Smooth muscle cell (in vitro differentiated cells): ENCODE measurements at regions not wholly inside any gene's neighbourhood (a gene's known extent, or its start where the extent isn't known, plus 50 kb on each side); places are given as distances from the start of the nearest gene placed in this dataset.

Experiments
- DNase-seq: peaks from one replicate; lab custom pipeline; 2025; ENCODE audit not compliant: unreplicated experiment; lab: John Stamatoyannopoulos, UW
- H2AFZ ChIP-seq: fragments of 200-600 bp; sonication (generic); 2 replicates; pipeline ENCODE4 v1.6.0; 2016; ENCODE audit warnings: antibody characterized with exemption, low read depth, mild to moderate bottlenecking
- H3F3A ChIP-seq: fragments of 200-600 bp; sonication (generic); 2 replicates; pipeline ENCODE4 v1.6.0; 2017; ENCODE audit warnings: antibody characterized with exemption, low read depth
- H3K27ac ChIP-seq: fragments of 200-600 bp; sonication (generic); 2 replicates; pipeline ENCODE4 v1.5.1; 2016; ENCODE audit warnings: low read depth, mild to moderate bottlenecking
- H3K27me3 ChIP-seq: fragments of 200-600 bp; sonication (generic); 2 replicates; pipeline ENCODE4 v1.6.1; 2016; ENCODE audit warnings: low read depth, mild to moderate bottlenecking
- H3K36me3 ChIP-seq: fragments of 200-600 bp; sonication (generic); 2 replicates; pipeline ENCODE4 v1.5.1; 2016; ENCODE audit warnings: low read depth
- H3K4me1 ChIP-seq: fragments of 200-600 bp; sonication (generic); 2 replicates; pipeline ENCODE4 v1.5.1; 2016; ENCODE audit warnings: low read depth
- H3K4me2 ChIP-seq: fragments of 200-600 bp; sonication (generic); 2 replicates; pipeline ENCODE4 v1.6.0; 2016; ENCODE audit warnings: mild to moderate bottlenecking
- H3K4me3 ChIP-seq: fragments of 200-600 bp; sonication (generic); 2 replicates; pipeline ENCODE4 v1.5.1; 2016; ENCODE audit warnings: mild to moderate bottlenecking
- H3K79me2 ChIP-seq: fragments of 200-600 bp; sonication (generic); 2 replicates; pipeline ENCODE4 v1.6.0; 2016; ENCODE audit warnings: low read depth, mild to moderate bottlenecking
- H3K9ac ChIP-seq: fragments of 200-600 bp; sonication (generic); 2 replicates; pipeline ENCODE4 v1.6.0; 2016; ENCODE audit warnings: low read depth
- H3K9me3 ChIP-seq: fragments of 200-600 bp; sonication (generic); replicated peaks from 2 replicates; pipeline ENCODE4 v1.5.1; 2016; ENCODE audit warnings: low read depth
- H4K20me1 ChIP-seq: fragments of 200-600 bp; sonication (generic); 2 replicates; pipeline ENCODE4 v1.6.0; 2016; ENCODE audit warnings: low read depth
- WGBS: methylation state at CpG from one replicate; pipeline ENCODE4 v1.1.7; 2016; ENCODE audit warnings: low lambda C conversion rate; 5-methylcytosine and 5-hydroxymethylcytosine counted together
- TF ChIP-seq, protein P1 (sequence below): fragments of 200-600 bp; sonication (generic); IDR thresholded peaks from 2 replicates; pipeline ENCODE4 v1.5.1; 2017; ENCODE audit warnings: borderline replicate concordance, mild to moderate bottlenecking, antibody characterized with exemption; ENCODE audit not compliant: insufficient read depth, poor library complexity, severe bottlenecking

DNA sequence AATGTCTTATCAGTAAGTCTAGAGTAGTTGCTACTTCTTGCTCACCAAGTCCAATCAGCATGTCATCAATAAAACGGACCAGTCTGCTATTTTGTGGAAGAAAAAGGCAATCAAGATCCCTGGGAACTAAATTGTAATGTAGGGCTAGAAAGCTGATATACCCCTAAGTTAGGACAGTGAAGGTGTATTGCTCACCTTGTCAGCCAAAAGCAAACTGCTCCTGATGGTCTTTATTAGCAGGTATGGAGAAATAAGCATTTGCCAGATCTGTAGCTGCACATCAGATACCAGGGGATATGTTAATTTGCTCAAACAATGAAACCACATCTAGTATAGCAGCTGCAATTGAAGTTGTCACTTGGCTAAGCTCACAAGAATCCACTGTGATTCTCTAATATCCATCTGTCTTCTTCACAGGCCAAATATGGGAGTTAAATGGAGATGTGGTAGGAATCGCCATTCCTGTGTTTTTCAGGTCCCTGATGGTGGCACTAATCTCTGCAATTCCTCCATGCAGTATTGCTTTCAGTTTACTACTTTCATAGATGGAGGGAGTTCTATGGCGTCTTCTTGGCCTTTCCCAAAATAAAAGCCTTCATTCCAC is 75.0 kb downstream of the TMEM237 start:
- no peaks in the 10 kb centered on the region for H3K4me1 ChIP-seq
- no peaks in the 10 kb centered on the region for H3K9me3 ChIP-seq
- no peaks in the 10 kb centered on the region for H3K79me2 ChIP-seq
- no peak overlapping the region for H3K9ac ChIP-seq
- TF ChIP-seq, protein P1, sequence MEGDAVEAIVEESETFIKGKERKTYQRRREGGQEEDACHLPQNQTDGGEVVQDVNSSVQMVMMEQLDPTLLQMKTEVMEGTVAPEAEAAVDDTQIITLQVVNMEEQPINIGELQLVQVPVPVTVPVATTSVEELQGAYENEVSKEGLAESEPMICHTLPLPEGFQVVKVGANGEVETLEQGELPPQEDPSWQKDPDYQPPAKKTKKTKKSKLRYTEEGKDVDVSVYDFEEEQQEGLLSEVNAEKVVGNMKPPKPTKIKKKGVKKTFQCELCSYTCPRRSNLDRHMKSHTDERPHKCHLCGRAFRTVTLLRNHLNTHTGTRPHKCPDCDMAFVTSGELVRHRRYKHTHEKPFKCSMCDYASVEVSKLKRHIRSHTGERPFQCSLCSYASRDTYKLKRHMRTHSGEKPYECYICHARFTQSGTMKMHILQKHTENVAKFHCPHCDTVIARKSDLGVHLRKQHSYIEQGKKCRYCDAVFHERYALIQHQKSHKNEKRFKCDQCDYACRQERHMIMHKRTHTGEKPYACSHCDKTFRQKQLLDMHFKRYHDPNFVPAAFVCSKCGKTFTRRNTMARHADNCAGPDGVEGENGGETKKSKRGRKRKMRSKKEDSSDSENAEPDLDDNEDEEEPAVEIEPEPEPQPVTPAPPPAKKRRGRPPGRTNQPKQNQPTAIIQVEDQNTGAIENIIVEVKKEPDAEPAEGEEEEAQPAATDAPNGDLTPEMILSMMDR: no peak
- no peaks in the 10 kb centered on the region for H4K20me1 ChIP-seq
- no peak overlapping the region for H3K27ac ChIP-seq
- no peak for DNase-seq
- no peaks in the 10 kb centered on the region for H3F3A ChIP-seq
- H3K36me3 ChIP-seq: no peaks in the 10 kb centered on the region
- H3K4me3 ChIP-seq: no peak overlapping the region
- H3K4me2 ChIP-seq: no peak overlapping the region
- no peak overlapping the region for H2AFZ ChIP-seq
- H3K27me3 ChIP-seq: no peaks in the 10 kb centered on the region
- WGBS: 94% methylated on average over 3 of the region's 3 CpGs

DNA sequence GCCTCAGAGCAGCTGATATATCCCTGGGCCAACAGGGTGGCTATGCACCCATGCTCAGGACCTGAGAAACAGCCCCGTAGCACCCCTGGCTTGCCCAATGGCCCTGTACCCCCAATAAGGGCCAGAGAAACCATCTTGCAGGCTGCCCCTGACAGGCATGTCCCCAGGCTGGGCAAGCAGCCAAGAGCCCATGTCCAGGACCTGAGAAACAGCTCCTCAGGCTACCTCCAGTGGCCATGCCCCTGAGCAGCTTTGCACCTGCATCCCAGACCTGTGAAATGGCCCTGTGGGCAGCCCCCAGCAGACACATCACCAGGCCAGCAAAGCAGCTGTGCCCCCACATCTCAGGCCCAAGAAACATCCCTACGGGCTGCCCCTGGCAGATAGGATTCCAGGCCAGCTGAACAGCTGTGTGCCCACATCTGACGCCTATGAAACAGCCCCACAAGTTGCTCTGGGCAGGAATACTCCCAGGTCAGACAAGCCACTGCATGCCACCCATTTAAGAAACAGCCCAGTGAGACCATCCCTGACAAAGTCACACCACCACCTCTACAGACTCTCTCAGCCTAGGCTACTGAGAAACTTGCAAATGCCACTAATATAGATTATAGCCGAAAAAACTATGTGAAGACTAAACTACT is 84.1 kb downstream of the TMEM237 start:
- H3K4me2 ChIP-seq: no peak overlapping the region
- no peak for DNase-seq
- H3K27ac ChIP-seq: no peak overlapping the region
- no peaks in the 10 kb centered on the region for H3K9me3 ChIP-seq
- H3K36me3 ChIP-seq: no peaks in the 10 kb centered on the region
- H2AFZ ChIP-seq: no peak overlapping the region
- H3K79me2 ChIP-seq: no peaks in the 10 kb centered on the region
- no peaks in the 10 kb centered on the region for H3F3A ChIP-seq
- no peaks in the 10 kb centered on the region for H3K4me1 ChIP-seq
- no peak overlapping the region for H3K4me3 ChIP-seq
- 85% methylated on average over 4 of the region's 4 CpGs for WGBS
- TF ChIP-seq, protein P1: no peak
- H3K27me3 ChIP-seq: no peaks in the 10 kb centered on the region
- H3K9ac ChIP-seq: no peak overlapping the region
- no peaks in the 10 kb centered on the region for H4K20me1 ChIP-seq

DNA sequence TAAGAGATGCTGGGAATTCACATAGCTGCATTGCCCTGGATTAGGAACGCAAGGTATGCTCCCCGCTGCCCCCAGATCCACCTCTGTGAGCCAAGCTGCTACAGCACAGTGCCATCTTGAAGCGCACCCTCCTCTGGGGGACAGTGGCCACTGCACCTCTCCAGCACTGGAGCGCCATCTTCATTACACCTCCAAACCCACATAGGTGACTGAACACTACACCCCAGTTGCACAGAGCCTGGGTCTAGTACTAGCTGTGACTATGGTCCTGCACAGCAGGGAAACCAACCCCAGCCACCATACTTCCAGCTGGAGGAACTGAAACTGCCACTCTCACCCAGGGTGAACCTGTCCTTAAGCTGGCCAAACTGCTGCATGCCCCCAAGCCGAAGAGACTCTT is 84.6 kb downstream of the TMEM237 start:
- TF ChIP-seq, protein P1: no peak
- H4K20me1 ChIP-seq: no peaks in the 10 kb centered on the region
- no peak overlapping the region for H3K27ac ChIP-seq
- no peaks in the 10 kb centered on the region for H3F3A ChIP-seq
- no peak overlapping the region for H3K9ac ChIP-seq
- no peaks in the 10 kb centered on the region for H3K36me3 ChIP-seq
- no peak overlapping the region for H2AFZ ChIP-seq
- H3K9me3 ChIP-seq: no peaks in the 10 kb centered on the region
- no peak overlapping the region for H3K4me3 ChIP-seq
- 90% methylated on average over 5 of the region's 5 CpGs for WGBS
- DNase-seq: no peak
- H3K27me3 ChIP-seq: no peaks in the 10 kb centered on the region
- H3K4me1 ChIP-seq: no peaks in the 10 kb centered on the region
- H3K79me2 ChIP-seq: no peaks in the 10 kb centered on the region
- no peak overlapping the region for H3K4me2 ChIP-seq

DNA sequence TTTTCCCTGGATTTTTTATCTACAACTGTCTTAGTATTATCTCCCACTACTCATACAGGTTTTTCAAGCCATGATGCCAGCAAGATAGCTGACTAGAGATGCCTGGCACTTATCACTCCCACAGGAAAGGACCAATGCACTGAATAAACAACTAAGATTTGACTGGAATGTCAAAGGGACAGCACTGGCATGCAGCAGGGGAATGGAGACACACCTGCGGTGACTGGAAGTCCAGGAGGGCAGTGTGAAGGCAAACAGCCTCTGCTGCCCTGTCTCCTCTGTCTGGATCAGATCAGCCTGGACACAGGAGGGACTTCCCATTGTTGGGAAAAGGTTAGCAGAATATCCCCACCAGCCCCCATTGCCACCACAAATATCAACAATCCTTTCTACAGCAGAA is 85.1 kb downstream of the TMEM237 start:
- TF ChIP-seq, protein P1: no peak
- no peak for DNase-seq
- no peak overlapping the region for H3K9ac ChIP-seq
- no peak overlapping the region for H3K4me3 ChIP-seq
- no peaks in the 10 kb centered on the region for H3F3A ChIP-seq
- H3K9me3 ChIP-seq: no peaks in the 10 kb centered on the region
- no peaks in the 10 kb centered on the region for H3K36me3 ChIP-seq
- H2AFZ ChIP-seq: no peak overlapping the region
- H3K4me2 ChIP-seq: no peak overlapping the region
- H4K20me1 ChIP-seq: no peaks in the 10 kb centered on the region
- 94% methylated on average over 1 of the region's 1 CpG for WGBS
- H3K79me2 ChIP-seq: no peaks in the 10 kb centered on the region
- H3K27me3 ChIP-seq: no peaks in the 10 kb centered on the region
- H3K27ac ChIP-seq: no peak overlapping the region
- no peaks in the 10 kb centered on the region for H3K4me1 ChIP-seq
